Fibroblast of villous mesenchyme (primary cell): ENCODE measurements at regions not wholly inside any gene's neighbourhood (a gene's known extent, or its start where the extent isn't known, plus 50 kb on each side); places are given as distances from the start of the nearest gene placed in this dataset.

Experiments
- DNase-seq: peaks from one replicate; pipeline ENCODE4 v3.0.0-alpha.2; 2010; ENCODE audit warnings: low read depth
- H3K4me3 ChIP-seq: 2 replicates; pipeline ENCODE4 v1.5.1; 2011; ENCODE audit warnings: low read depth, mild to moderate bottlenecking, low read length
- TF ChIP-seq, protein P1 (sequence below): IDR thresholded peaks from 2 replicates; pipeline ENCODE4 v1.5.1; 2012; ENCODE audit warnings: low read depth, mild to moderate bottlenecking, low read length; ENCODE audit not compliant: insufficient read depth

DNA sequence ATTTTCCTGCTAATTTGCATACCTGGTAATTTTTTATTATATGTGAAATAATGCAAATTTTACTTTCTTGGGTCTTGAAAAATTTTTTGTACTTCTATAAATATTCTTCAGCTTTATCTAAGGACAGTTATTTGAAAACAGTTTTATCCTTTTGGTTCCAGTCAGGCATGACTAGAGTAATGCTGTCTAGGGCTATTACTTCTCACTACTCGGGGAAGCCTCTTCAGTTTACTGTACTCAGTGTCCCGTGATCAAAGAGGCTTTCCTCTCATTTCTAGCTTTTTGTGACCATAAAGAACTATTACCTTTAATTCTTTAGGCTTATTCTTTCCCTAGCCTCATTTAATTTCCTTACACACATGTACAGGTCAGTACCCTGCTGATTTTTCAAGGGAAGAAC, 153.8 kb upstream of the HDAC9 start:
- TF ChIP-seq, protein P1, sequence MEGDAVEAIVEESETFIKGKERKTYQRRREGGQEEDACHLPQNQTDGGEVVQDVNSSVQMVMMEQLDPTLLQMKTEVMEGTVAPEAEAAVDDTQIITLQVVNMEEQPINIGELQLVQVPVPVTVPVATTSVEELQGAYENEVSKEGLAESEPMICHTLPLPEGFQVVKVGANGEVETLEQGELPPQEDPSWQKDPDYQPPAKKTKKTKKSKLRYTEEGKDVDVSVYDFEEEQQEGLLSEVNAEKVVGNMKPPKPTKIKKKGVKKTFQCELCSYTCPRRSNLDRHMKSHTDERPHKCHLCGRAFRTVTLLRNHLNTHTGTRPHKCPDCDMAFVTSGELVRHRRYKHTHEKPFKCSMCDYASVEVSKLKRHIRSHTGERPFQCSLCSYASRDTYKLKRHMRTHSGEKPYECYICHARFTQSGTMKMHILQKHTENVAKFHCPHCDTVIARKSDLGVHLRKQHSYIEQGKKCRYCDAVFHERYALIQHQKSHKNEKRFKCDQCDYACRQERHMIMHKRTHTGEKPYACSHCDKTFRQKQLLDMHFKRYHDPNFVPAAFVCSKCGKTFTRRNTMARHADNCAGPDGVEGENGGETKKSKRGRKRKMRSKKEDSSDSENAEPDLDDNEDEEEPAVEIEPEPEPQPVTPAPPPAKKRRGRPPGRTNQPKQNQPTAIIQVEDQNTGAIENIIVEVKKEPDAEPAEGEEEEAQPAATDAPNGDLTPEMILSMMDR: no peak
- no peak overlapping the region for H3K4me3 ChIP-seq
- DNase-seq: no peak

- TF ChIP-seq, protein P1: no peak
- no peak for DNase-seq
- no peak overlapping the region for H3K4me3 ChIP-seq
Observed at GRCh38 chr7:18343047-18343446, 152.5 kb upstream of the HDAC9 start.

DNA sequence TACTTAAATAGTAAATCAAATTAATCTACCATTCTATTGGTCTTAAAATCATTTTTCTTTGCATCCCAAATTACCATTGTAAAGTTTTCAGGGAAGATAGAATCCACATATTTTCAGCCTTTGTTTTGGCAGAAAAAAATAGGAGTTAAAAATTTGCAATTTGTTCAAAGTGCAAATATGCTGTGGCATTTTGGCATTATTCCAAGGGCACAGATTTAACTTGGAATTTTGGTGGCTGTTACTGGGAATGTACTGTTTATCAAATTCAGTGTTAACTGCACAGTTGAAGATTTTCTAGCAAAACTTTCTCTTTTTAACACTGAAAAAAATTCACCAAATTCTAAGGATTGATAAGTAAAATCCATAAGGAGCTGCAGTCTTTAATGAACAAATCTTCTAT, 151.0 kb upstream of the HDAC9 start:
- TF ChIP-seq, protein P1: no peak
- H3K4me3 ChIP-seq: no peak overlapping the region
- DNase-seq: no peak

- DNase-seq: peak; percentile 47
- no peak overlapping the region for H3K4me3 ChIP-seq
- TF ChIP-seq, protein P1: peak; percentile 85
Observed at GRCh38 chr7:18345641-18346234, 149.8 kb upstream of the HDAC9 start.

DNA sequence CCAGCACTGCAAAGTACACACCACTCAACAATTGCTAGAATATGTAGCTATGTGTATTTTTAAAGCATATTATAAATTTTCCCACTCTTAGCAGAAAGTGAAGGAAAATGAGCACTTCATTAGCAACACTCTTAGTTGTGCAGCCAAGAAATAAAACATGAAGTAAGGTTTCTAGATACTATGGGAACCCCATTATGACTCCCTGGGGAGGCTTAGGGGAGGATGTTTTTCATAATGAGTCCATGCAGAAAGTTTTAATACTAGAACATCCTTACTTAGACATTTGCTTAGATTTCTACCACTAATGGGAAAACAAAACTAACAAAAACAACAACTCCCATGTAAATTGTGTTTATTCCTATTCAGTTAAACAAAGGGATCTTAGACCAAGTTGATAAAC, 148.4 kb upstream of the HDAC9 start:
- no peak overlapping the region for H3K4me3 ChIP-seq
- TF ChIP-seq, protein P1: no peak
- DNase-seq: peak; percentile 51

DNA sequence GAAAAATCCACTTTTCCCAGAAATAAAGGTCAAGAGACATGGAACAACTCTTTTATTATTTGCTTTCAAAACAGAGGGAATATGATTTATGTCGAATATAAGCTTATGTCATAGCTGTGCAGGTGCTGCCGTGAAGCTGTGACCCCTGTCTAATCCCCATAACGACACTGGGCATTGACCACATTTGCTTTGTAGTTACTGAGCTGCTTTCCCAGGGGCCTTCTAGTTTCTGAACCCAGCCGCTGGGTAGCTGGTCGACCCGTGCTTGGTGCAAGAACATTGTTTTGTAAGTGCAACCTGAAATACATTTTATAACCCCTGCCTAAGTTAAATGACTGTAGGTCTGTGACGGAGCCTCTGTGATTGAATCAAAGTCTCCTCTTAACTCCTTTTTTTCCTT, 144.9 kb upstream of the HDAC9 start:
- no peak for DNase-seq
- H3K4me3 ChIP-seq: no peak overlapping the region
- TF ChIP-seq, protein P1: no peak
